K562 (cell line): ENCODE measurements at regions not wholly inside any gene's neighbourhood (a gene's known extent, or its start where the extent isn't known, plus 50 kb on each side); places are given as distances from the start of the nearest gene placed in this dataset.

Experiments
- ATAC-seq: fragments of 200-7000 bp; cut with Tn5 transposase; 3 replicates; pipeline ENCODE4 v1.9.1; 2020; ENCODE audit warnings: moderate library complexity
- BruUV-seq: library from RNA; stranded (reverse); fragments of 400-500 nt; replicated peaks from 2 replicates; lab custom pipeline; 2021; lab: Mats Ljungman, UMichigan
- CTCF ChIA-PET: fragments of 300-600 bp; formaldehyde crosslinking; extraction: SDS; loops from one replicate; lab custom pipeline; 2021; ENCODE audit warnings: low intra/inter-chr PET ratio; lab: Yijun Ruan, JAX
- POLR2A ChIA-PET: fragments of 300-600, 350-650 bp; sonication (Branson Sonifier 250); formaldehyde crosslinking; extraction: SDS; loops from one replicate; lab custom pipeline; 2021; ENCODE audit warnings: antibody characterized with exemption, inconsistent platforms; lab: Yijun Ruan, JAX
- DNase-seq, 4 experiments: peaks; one replicate each; pipeline versions ENCODE4 v3.0.0 to v3.0.0-alpha.2; 2011 to 2018; ENCODE audit warnings: low spot score in 3 of 4, mixed read lengths in 3 of 4; ENCODE audit errors: extremely low read depth in 1 of 4
- FAIRE-seq: peaks from 2 replicates; lab custom pipeline; 2011; peaks lifted over from hg19 to GRCh38; lab: Jason Lieb, UNC
- H2AFZ ChIP-seq: 2 replicates; pipeline ENCODE4 v1.6.0; 2011; ENCODE audit warnings: low read depth, low read length, control low read depth, inconsistent platforms
- H3K27ac ChIP-seq: fragments of 200-600 bp; 3 replicates; pipeline ENCODE4 v1.8.0; 2011; ENCODE audit warnings: low read depth, mild to moderate bottlenecking, control low read depth, inconsistent platforms, low read length, moderate library complexity, mixed read lengths; ENCODE audit errors: extremely low read depth
- H3K27me3 ChIP-seq, 2 experiments: fragments of 300-600 bp in 1 of 2; 2 replicates in 1 of 2; 3 replicates in 1 of 2; pipeline versions ENCODE4 v1.6.0 to v1.8.0; 2011; ENCODE audit warnings: inconsistent platforms in 2 of 2, low read length in 2 of 2, mild to moderate bottlenecking in 1 of 2, mixed read lengths in 1 of 2, moderate library complexity in 1 of 2; ENCODE audit not compliant: control insufficient read depth in 2 of 2, insufficient read depth in 2 of 2
- H3K36me3 ChIP-seq: fragments of 300-600 bp; 3 replicates; pipeline ENCODE4 v1.8.0; 2011; ENCODE audit warnings: mild to moderate bottlenecking, low read length, inconsistent platforms; ENCODE audit not compliant: control insufficient read depth, insufficient read depth
- H3K4me1 ChIP-seq, 2 experiments: fragments of 200-600 bp in 1 of 2; replicated peaks in 1 of 2; 2 replicates in 1 of 2; 3 replicates in 1 of 2; pipeline versions ENCODE4 v1.5.1 to v1.8.0; 2011; ENCODE audit warnings: inconsistent platforms in 2 of 2, low read length in 2 of 2, mild to moderate bottlenecking in 1 of 2, mixed read lengths in 1 of 2, moderate library complexity in 1 of 2; ENCODE audit not compliant: control insufficient read depth in 2 of 2, insufficient read depth in 2 of 2
- H3K4me2 ChIP-seq: 2 replicates; pipeline ENCODE4 v1.6.1; 2011; ENCODE audit warnings: low read length, control low read depth, inconsistent platforms, mixed read lengths; ENCODE audit not compliant: insufficient read depth
- H3K4me3 ChIP-seq: fragments of 200-600 bp; sonication (generic), shearing (Covaris generic); 2 replicates; pipeline ENCODE4 v1.5.1; 2016; ENCODE audit warnings: control low read depth, inconsistent platforms
- H3K79me2 ChIP-seq: fragments of 200-600 bp; 3 replicates; pipeline ENCODE4 v1.8.0; 2011; ENCODE audit warnings: low read length, inconsistent platforms; ENCODE audit not compliant: control insufficient read depth, insufficient read depth
- H3K9ac ChIP-seq, 2 experiments: 2 replicates each; pipeline versions ENCODE4 v1.6.0 to v1.6.1; 2011; ENCODE audit warnings: low read depth in 2 of 2, low read length in 2 of 2, control low read depth in 1 of 2, inconsistent platforms in 1 of 2, mild to moderate bottlenecking in 1 of 2, mixed read lengths in 1 of 2; ENCODE audit not compliant: insufficient read depth in 1 of 2
- H3K9me1 ChIP-seq: one replicate; pipeline ENCODE4 v1.6.0; 2011; ENCODE audit warnings: inconsistent platforms, mild to moderate bottlenecking, low read length, moderate library complexity; ENCODE audit not compliant: control insufficient read depth, insufficient read depth
- H3K9me3 ChIP-seq: replicated peaks from 2 replicates; pipeline ENCODE4 v1.5.1; 2011; ENCODE audit warnings: low read depth, low read length, inconsistent platforms; ENCODE audit not compliant: control insufficient read depth, insufficient read depth
- H4K20me1 ChIP-seq: replicated peaks from 2 replicates; pipeline ENCODE4 v1.6.1; 2011; ENCODE audit warnings: low read length, inconsistent platforms, mixed read lengths; ENCODE audit not compliant: control insufficient read depth, insufficient read depth
- CBX3 ChIP-seq, 2 experiments: IDR thresholded peaks; 1 replicate in 1 of 2; 2 replicates in 1 of 2; pipeline ENCODE4 v1.6.1; 2012; ENCODE audit warnings: inconsistent platforms in 2 of 2, low read length in 2 of 2, borderline replicate concordance in 1 of 2, control low read depth in 1 of 2
- CREB5 ChIP-seq: fragments of 250-450 bp; sonication (Bioruptor Pico); IDR thresholded peaks from 2 replicates; pipeline ENCODE4 v1.5.0; 2020; ENCODE audit warnings: mild to moderate bottlenecking
- HMG20A ChIP-seq: fragments of 450-650 bp; formaldehyde crosslinking; conservative IDR thresholded peaks from 2 replicates; pipeline ENCODE4 v1.4.0; 2020; ENCODE audit warnings: mild to moderate bottlenecking, mixed read lengths
- MTA1 ChIP-seq: fragments of 450-650 bp; IDR thresholded peaks from 2 replicates; pipeline ENCODE4 v1.6.1; 2017; ENCODE audit warnings: borderline replicate concordance
- NELFE ChIP-seq: IDR thresholded peaks from 2 replicates; pipeline ENCODE4 v1.6.1; 2011; ENCODE audit warnings: mild to moderate bottlenecking; ENCODE audit not compliant: insufficient read depth, insufficient read length
- NR2C2 ChIP-seq, 2 experiments: fragments of 200-800 bp in 1 of 2; sonication (Bioruptor generic) in 1 of 2; sonication (generic) in 1 of 2; formaldehyde crosslinking in 1 of 2; IDR thresholded peaks; 2 replicates each; pipeline versions ENCODE4 v1.6.1 to v1.8.0; 2016 to 2022; ENCODE audit warnings: mild to moderate bottlenecking in 1 of 2, missing compliant biosample characterization in 1 of 2, missing genetic modification characterization in 1 of 2, missing genetic modification reagents in 1 of 2
- POLR3G ChIP-seq: IDR thresholded peaks from 2 replicates; pipeline ENCODE4 v1.6.1; 2011; ENCODE audit not compliant: insufficient read length, insufficient replicate concordance; ENCODE audit errors: extremely low read depth
- SREBF1 ChIP-seq: fragments of 150-350 bp; IDR thresholded peaks from 2 replicates; pipeline ENCODE4 v1.6.1; 2014; ENCODE audit warnings: antibody characterized with exemption, low read depth, low read length, borderline replicate concordance
- ZNF140 ChIP-seq: fragments of 250-450 bp; sonication (Bioruptor Pico); IDR thresholded peaks from 2 replicates; pipeline ENCODE4 v1.8.0; 2021; ENCODE audit warnings: moderate library complexity, mild to moderate bottlenecking, inconsistent platforms
- ZNF717 ChIP-seq: fragments of 250-450 bp; sonication (Bioruptor Pico); IDR thresholded peaks from 2 replicates; pipeline ENCODE4 v1.5.0; 2021
- ZNF766 ChIP-seq: fragments of 200-800 bp; sonication (Bioruptor generic); conservative IDR thresholded peaks from 2 replicates; pipeline ENCODE4 v1.6.1; 2016; ENCODE audit warnings: missing genetic modification characterization, missing compliant biosample characterization
- WGBS: fragments of 100-300 bp; shearing (Covaris generic); methylation state at CpG from one replicate; pipeline ENCODE4 v1.1.6; 2016; ENCODE audit warnings: low coverage, mixed read lengths; ENCODE audit not compliant: insufficient coverage; ENCODE audit errors: missing lambda C conversion rate; 5-methylcytosine and 5-hydroxymethylcytosine counted together
- in situ Hi-C: fragments of 300-500 bp; cut with MboI; formaldehyde crosslinking; loops from 4 replicates; pipeline ENCODE4 v1.15.0; 2018; ENCODE audit warnings: inconsistent platforms, mixed read lengths
- intact Hi-C: fragments of 100-400 bp; cut with micrococcal nuclease; formaldehyde crosslinking; loops from 2 replicates; pipeline ENCODE4 v1.14.2; 2022
- TF ChIP-seq, protein P1 (sequence below): fragments of 250-450 bp; sonication (Bioruptor Pico); IDR thresholded peaks from 2 replicates; pipeline ENCODE4 v1.5.0; 2021
- TF ChIP-seq, protein P2 (sequence below): fragments of 250-450 bp; sonication (Bioruptor Pico); IDR thresholded peaks from 2 replicates; pipeline ENCODE4 v1.8.0; 2021; ENCODE audit warnings: mild to moderate bottlenecking, moderate library complexity

DNA sequence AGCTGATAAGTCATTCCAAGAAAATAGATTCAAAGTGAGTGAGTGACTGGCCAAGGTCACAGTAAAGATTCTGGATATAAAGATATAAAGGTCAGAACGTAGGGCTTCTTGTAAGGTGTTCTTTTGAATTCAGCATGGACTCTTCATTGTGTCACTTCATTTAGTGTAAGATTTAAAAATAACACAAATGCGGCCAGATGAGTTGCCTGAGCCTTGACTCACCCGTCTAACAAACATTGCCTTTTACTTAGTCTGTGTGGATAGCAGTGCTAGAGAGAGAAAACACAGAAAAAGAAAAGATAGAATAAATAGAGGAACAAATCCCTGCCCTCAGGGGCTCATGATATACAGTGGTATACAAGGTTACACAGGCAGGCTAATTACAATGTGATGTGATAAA, 223.4 kb downstream of the PLPP3 start:
- Histone ChIP-seq H3K9ac (no peak overlapping the region), H3K4me1 (no peaks in the 10 kb centered on the region), H3K4me3 (no peak overlapping the region), H3K9me1 (no peaks in the 10 kb centered on the region), H3K9me3 (no peaks in the 10 kb centered on the region), H2AFZ (no peak overlapping the region), H3K27me3 (no peaks in the 10 kb centered on the region), H3K36me3 (no peaks in the 10 kb centered on the region), H3K79me2 (no peaks in the 10 kb centered on the region), H4K20me1 (no peaks in the 10 kb centered on the region), H3K4me2 (no peak overlapping the region), H3K27ac (no peak overlapping the region)
- ChIA-PET CTCF (no interaction called here), POLR2A (no interaction called here)
- WGBS = 0% methylated on average over 3 of the region's 3 CpGs
- intact Hi-C loops = no loop called here
- no peak for ATAC-seq
- no peak for DNase-seq
- in situ Hi-C loops = no loop called here
- FAIRE-seq = no peak
- BruUV-seq = no TSS peak
- TF ChIP-seq, protein P1, sequence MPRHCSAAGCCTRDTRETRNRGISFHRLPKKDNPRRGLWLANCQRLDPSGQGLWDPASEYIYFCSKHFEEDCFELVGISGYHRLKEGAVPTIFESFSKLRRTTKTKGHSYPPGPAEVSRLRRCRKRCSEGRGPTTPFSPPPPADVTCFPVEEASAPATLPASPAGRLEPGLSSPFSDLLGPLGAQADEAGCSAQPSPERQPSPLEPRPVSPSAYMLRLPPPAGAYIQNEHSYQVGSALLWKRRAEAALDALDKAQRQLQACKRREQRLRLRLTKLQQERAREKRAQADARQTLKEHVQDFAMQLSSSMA = no peak
- TF ChIP-seq ZNF140 (CRISPR knock-in tag) (no peak), CREB5 (no peak), CBX3 (IDR thresholded peaks at IDR 0.05; ENCODE audit: borderline replicate concordance in 1 of 2, low read length in 2 of 2) (no peak), ZNF717 (CRISPR knock-in tag) (no peak), NELFE (no peak), NR2C2 (CRISPR knock-in tag; IDR thresholded peaks at IDR 0.05) (no peak), NR2C2 (tag; IDR thresholded peaks at IDR 0.05) (no peak), HMG20A (no peak), MTA1 (no peak), POLR3G (no peak), SREBF1 (no peak), ZNF766 (no peak)
- TF ChIP-seq, protein P2, sequence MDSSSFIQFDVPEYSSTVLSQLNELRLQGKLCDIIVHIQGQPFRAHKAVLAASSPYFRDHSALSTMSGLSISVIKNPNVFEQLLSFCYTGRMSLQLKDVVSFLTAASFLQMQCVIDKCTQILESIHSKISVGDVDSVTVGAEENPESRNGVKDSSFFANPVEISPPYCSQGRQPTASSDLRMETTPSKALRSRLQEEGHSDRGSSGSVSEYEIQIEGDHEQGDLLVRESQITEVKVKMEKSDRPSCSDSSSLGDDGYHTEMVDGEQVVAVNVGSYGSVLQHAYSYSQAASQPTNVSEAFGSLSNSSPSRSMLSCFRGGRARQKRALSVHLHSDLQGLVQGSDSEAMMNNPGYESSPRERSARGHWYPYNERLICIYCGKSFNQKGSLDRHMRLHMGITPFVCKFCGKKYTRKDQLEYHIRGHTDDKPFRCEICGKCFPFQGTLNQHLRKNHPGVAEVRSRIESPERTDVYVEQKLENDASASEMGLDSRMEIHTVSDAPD = no peak
